ENCODE measurements at regions not wholly inside any gene's neighbourhood (a gene's known extent, or its start where the extent isn't known, plus 50 kb on each side); places are given as distances from the start of the nearest gene placed in this dataset.

GRCh38 chr4:108367751-108368150, 199.0 kb upstream of the LEF1 start:
- Mint-ChIP-seq H3K36me3 (ENCODE audit: insufficient read depth, unreplicated experiment) (no peaks in the 10 kb centered on the region), H3K27me3 (ENCODE audit: insufficient read depth, unreplicated experiment) (no peaks in the 10 kb centered on the region), H3K4me3 (ENCODE audit: unreplicated experiment) (no peak overlapping the region), H3K9me3 (ENCODE audit: unreplicated experiment) (no peaks in the 10 kb centered on the region), H3K27ac (ENCODE audit: unreplicated experiment) (no peak overlapping the region), H3K4me1 (ENCODE audit: low read depth, unreplicated experiment) (no peaks in the 10 kb centered on the region)
- no peak for DNase-seq
- TF ChIP-seq, protein P1, sequence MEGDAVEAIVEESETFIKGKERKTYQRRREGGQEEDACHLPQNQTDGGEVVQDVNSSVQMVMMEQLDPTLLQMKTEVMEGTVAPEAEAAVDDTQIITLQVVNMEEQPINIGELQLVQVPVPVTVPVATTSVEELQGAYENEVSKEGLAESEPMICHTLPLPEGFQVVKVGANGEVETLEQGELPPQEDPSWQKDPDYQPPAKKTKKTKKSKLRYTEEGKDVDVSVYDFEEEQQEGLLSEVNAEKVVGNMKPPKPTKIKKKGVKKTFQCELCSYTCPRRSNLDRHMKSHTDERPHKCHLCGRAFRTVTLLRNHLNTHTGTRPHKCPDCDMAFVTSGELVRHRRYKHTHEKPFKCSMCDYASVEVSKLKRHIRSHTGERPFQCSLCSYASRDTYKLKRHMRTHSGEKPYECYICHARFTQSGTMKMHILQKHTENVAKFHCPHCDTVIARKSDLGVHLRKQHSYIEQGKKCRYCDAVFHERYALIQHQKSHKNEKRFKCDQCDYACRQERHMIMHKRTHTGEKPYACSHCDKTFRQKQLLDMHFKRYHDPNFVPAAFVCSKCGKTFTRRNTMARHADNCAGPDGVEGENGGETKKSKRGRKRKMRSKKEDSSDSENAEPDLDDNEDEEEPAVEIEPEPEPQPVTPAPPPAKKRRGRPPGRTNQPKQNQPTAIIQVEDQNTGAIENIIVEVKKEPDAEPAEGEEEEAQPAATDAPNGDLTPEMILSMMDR (IDR thresholded peaks at IDR 0.05; ENCODE audit: insufficient read depth in 1 of 2, low read depth in 1 of 2, low read length in 1 of 2, severe bottlenecking in 1 of 2, unreplicated experiment in 1 of 2): no peak
- no peaks in the 10 kb centered on the region for H3K4me1 ChIP-seq
- H3K4me3 ChIP-seq (ENCODE audit: low read depth, low read length): no peak overlapping the region
- intact Hi-C loops (cut with micrococcal nuclease; ENCODE audit: unreplicated experiment): no loop called here
- POLR2A ChIA-PET: no interaction called here
- no peaks in the 10 kb centered on the region; the same call in 1 of the 2 replicates for H3K27me3 ChIP-seq (replicated peaks; ENCODE audit: control insufficient read depth, insufficient read depth, low read length)
- no peaks in the 10 kb centered on the region for H3K9me3 ChIP-seq
- CTCF ChIA-PET: no interaction called here
- no TSS peak for BruUV-seq (replicated peaks)
- H3K36me3 ChIP-seq (ENCODE audit: control insufficient read depth, insufficient read depth, low read length): no peaks in the 10 kb centered on the region

GRCh38 chr4:108366716-108367115, 198.0 kb upstream of the LEF1 start:
- Histone ChIP-seq H3K27me3 (replicated peaks; ENCODE audit: control insufficient read depth, insufficient read depth, low read length) (no peaks in the 10 kb centered on the region; the same call in 1 of the 2 replicates), H3K4me1 (peaks cover 1% of the 10 kb centered on the region), H3K36me3 (ENCODE audit: control insufficient read depth, insufficient read depth, low read length) (no peaks in the 10 kb centered on the region), H3K9me3 (no peaks in the 10 kb centered on the region), H3K4me3 (ENCODE audit: low read depth, low read length) (no peak overlapping the region)
- Mint-ChIP-seq H3K27me3 (ENCODE audit: insufficient read depth, unreplicated experiment) (no peaks in the 10 kb centered on the region), H3K36me3 (ENCODE audit: insufficient read depth, unreplicated experiment) (no peaks in the 10 kb centered on the region), H3K4me3 (ENCODE audit: unreplicated experiment) (no peak overlapping the region), H3K9me3 (ENCODE audit: unreplicated experiment) (no peaks in the 10 kb centered on the region), H3K4me1 (ENCODE audit: low read depth, unreplicated experiment) (no peaks in the 10 kb centered on the region), H3K27ac (ENCODE audit: unreplicated experiment) (no peak overlapping the region)
- POLR2A ChIA-PET: no interaction called here
- TF ChIP-seq, protein P1 (IDR thresholded peaks at IDR 0.05; ENCODE audit: insufficient read depth in 1 of 2, low read depth in 1 of 2, low read length in 1 of 2, severe bottlenecking in 1 of 2, unreplicated experiment in 1 of 2): no peak
- CTCF ChIA-PET: no interaction called here
- DNase-seq: no peak
- intact Hi-C loops (cut with micrococcal nuclease; ENCODE audit: unreplicated experiment): no loop called here
- BruUV-seq (replicated peaks): no TSS peak

GRCh38 chr4:108365551-108365950, 196.8 kb upstream of the LEF1 start:
- Histone ChIP-seq H3K4me1 (peaks cover 13% of the 10 kb centered on the region), H3K4me3 (ENCODE audit: low read depth, low read length) (no peak overlapping the region), H3K27me3 (replicated peaks; ENCODE audit: control insufficient read depth, insufficient read depth, low read length) (no peaks in the 10 kb centered on the region), H3K36me3 (ENCODE audit: control insufficient read depth, insufficient read depth, low read length) (no peaks in the 10 kb centered on the region), H3K9me3 (no peaks in the 10 kb centered on the region)
- ChIA-PET POLR2A (no interaction called here), CTCF (no interaction called here)
- H3K27me3 Mint-ChIP-seq (ENCODE audit: insufficient read depth, unreplicated experiment): no peaks in the 10 kb centered on the region
- no peaks in the 10 kb centered on the region for H3K9me3 Mint-ChIP-seq (ENCODE audit: unreplicated experiment)
- H3K27ac Mint-ChIP-seq (ENCODE audit: unreplicated experiment): no peak overlapping the region
- BruUV-seq (replicated peaks): no TSS peak
- H3K4me1 Mint-ChIP-seq (ENCODE audit: low read depth, unreplicated experiment): peaks cover 5% of the 10 kb centered on the region
- no peak for DNase-seq
- no peak overlapping the region for H3K4me3 Mint-ChIP-seq (ENCODE audit: unreplicated experiment)
- intact Hi-C loops (cut with micrococcal nuclease; ENCODE audit: unreplicated experiment): no loop called here
- TF ChIP-seq, protein P1 (IDR thresholded peaks at IDR 0.05; ENCODE audit: insufficient read depth in 1 of 2, low read depth in 1 of 2, low read length in 1 of 2, severe bottlenecking in 1 of 2, unreplicated experiment in 1 of 2): no peak
- no peaks in the 10 kb centered on the region for H3K36me3 Mint-ChIP-seq (ENCODE audit: insufficient read depth, unreplicated experiment)

All from Caco-2 (cell line).